Upper lobe of left lung (tissue), 4 donors: ENCODE measurements at regions not wholly inside any gene's neighbourhood (a gene's known extent, or its start where the extent isn't known, plus 50 kb on each side); places are given as distances from the start of the nearest gene placed in this dataset.

Source experiments
- CTCF ChIP-seq, 6 experiments: fragments of 450-650 bp in 4 of 6; fragments of 200-600 bp in 2 of 6; sonication (generic) in 2 of 6; IDR thresholded peaks; one replicate each; pipeline ENCODE4 v1.5.1; 2016 to 2019; ENCODE audit warnings: antibody characterized with exemption in 6 of 6
- POLR2A ChIP-seq, 4 donors: fragments of 450-650 bp; IDR thresholded peaks; one replicate each; pipeline ENCODE4 v1.5.1; 2016 to 2017; ENCODE audit warnings: antibody characterized with exemption in 4 of 4, mild to moderate bottlenecking in 2 of 4

GRCh38 chr6:114989279-114989964 is 646.6 kb upstream of the HS3ST5 start:
- TF ChIP-seq CTCF (IDR thresholded peaks at IDR 0.05) (no peak), POLR2A (IDR thresholded peaks at IDR 0.05) (no peak)
